IPS DF 19.7 (cell line): ENCODE measurements at regions not wholly inside any gene's neighbourhood (a gene's known extent, or its start where the extent isn't known, plus 50 kb on each side); places are given as distances from the start of the nearest gene placed in this dataset.

Source experiments
- DNase-seq: peaks from one replicate; pipeline ENCODE4 v3.0.0-alpha.2; 2013; ENCODE audit warnings: low read depth, low spot score

DNA sequence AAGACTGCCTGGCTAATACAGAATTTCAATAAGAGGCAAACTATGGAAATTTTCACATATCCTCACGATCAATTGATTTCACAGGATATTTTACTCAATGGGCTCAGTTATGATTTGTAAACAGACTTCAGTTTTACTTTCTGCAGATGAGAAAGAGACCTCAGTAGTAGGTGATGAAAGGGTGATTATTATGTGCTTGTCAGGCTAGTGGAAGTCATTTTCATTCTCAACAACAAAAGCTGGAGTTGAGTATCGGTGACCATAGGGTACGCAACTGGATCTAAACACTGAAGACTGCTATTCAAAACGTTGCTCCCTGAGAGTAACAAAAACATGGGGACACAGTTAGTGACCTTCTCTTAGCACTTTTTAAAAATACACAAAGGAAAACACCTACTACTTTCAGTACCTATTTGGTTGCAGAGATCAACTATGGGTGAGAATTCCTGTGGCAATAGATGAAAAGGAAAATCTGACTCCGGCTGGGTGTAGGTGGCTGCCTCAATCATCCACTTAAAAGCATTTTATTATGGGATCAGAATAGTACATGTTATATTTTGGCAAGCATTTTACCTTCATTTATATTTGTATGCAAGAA is 126.2 kb upstream of the VRK2 start:
- DNase-seq, result no peak

DNA sequence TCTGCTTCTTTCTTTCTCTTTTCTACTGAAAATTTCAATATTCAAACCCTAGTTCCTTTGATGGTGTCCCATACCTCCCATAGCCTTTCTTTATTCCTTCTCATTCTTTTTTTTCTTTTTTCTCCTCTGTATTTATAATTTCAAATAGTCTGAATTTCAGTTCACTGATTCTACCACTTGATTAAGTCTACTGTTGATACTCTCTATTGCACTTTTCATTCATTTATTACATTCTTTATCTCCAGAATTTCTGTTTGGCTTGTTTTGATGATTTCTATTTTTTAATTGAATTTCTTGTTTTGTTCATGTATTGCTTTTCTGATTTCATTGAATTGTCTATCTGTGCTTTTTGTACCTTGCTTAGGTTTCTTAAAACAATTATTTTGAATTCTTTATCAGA is 111.9 kb upstream of the VRK2 start:
- no peak for DNase-seq

DNA sequence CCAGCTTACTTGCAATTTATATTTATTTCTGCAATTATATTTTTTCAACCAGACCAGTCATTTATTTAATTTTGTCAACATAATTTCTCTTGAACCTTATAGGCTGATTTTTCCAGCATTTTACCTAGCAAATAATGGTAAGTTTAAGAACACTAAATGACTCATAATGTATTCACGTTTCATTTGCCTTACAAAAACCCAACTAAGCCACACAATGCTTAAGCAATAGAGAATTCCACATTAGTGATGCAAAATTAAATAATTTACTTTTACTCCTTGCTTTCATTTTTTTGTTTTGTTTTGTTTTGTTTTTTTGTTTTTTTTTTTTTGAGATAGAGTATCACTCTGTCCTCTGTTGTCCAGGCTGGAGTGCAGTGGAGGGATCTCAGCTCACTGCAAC is 110.4 kb upstream of the VRK2 start:
- DNase-seq, result no peak

DNA sequence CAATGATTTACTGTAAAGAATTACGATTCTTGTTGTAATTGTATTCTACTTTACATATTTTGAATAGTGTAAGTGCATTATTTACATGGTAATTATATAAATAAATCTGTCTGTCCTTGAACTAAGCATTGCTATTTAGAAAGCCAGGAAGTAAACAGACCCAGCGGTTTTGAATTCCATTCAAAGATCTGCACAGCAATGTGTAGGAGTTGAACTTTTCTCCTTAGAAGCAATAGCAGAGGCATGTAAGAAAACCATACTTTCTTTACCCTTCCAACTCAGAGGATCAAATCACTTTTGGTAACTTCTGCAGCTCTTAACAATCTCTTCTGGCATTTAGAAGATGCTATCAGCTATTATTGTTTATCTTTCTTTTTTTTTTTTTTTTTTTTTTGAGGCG is 109.2 kb upstream of the VRK2 start:
- no peak for DNase-seq

DNA sequence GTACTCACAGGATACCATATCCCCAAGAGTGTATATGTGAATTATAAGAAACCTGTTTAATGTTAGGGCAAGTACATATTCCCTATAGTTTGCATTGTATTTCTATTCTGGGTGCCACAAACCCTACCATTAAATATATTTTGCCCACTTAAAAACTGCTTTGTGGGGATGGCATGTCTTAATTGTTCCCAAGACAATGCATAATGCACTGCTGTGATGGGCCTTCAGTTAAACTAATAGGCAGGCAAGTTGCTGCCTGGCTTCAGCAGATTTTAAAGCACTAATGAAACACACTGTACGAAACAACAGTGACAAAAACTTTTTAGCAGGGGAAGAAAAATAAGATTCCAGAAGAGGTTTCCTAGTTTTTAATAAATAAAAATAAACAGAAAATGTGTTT is 104.8 kb upstream of the VRK2 start:
- DNase-seq, result no peak

DNA sequence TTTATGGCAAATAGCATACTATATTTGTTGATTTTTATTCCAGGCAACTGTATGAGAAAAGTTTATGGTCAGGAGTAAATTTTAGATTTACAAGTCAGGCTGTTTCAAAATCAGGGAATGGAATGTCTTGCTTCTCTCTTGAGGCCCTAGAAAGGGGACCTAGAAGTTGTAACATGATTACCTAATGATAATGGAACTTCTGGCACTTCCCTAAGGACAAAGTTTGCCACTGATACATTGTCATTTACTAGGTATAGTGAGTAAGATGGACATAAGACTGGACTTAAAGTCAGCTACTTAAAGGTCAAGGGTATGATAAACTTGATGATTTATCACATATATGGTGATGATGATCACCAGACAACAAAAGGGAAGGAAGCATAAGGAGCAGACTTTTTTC is 103.3 kb upstream of the VRK2 start:
- DNase-seq, result no peak

DNA sequence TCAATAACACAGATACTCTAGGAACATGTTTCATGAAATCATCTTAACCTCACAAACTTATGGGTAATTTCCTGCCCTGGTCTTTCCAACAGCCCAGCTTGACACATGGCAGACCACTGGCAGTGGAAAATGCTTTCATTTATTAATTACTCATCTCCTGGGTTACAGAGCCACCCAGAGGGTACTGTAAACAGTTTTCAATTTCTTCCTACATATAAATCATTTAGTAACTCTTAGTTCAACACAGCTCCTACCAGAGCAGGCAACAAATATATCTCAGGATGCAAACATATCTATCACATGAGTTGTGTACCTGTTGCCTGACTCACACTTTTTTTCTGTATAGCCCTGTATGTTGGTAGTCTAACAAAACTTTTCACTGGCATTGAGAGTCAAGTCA is 99.2 kb upstream of the VRK2 start:
- DNase-seq, result no peak

DNA sequence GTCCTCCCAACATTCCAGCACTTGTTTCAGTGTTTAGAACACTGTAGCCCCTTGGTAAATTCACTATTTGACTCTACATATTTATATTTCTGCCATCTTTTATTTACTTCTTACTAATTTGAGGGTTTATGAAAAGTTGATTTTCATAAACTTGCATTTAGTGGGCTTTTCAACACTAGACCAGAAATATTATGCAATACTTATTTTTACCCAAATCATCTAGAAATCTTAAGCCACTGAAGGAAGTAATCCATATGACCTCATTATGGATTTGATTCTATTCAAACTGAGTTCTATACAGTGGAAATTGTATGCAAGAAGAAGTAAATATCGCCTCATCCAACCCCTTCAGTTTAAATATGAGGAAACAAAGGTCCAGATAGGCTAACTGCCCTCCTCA is 92.6 kb upstream of the VRK2 start:
- DNase-seq, result no peak

DNA sequence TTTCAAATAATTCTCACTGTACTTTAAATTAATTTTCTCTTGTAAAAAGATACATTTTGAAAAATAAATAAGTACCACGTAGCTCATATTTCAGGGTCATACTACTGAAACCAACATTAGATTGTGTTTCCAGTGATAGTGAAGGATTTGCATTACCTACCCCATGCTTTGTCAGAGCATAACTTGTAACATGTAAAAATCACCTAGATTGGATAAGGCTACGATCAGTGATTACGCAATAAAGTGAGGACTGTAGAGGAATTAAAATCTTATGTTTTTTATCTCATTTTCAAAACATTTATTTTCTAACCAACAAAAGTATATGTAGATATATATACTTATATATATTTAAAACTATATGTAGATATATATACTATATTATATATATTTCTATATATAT is 89.4 kb upstream of the VRK2 start:
- DNase-seq, result no peak

DNA sequence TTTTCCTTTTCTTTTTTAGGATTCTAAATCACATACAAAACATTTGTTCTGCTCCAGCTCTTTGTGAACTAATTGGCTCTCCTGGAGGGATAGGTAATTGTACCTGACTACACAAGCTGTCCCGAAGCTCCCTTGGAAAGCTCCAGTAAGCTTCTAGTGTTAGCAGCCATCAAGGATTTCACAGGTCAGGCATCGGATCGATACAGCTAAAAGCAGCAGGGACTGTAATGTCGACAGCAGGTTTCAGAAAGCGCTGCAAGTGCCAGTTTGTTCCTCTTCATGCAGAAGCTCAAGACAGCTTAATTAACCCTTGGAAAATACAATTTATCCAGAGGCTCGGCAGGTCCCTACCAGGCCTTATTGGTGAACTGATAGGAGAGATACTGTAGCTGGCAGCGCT is 87.2 kb upstream of the VRK2 start:
- no peak for DNase-seq

DNA sequence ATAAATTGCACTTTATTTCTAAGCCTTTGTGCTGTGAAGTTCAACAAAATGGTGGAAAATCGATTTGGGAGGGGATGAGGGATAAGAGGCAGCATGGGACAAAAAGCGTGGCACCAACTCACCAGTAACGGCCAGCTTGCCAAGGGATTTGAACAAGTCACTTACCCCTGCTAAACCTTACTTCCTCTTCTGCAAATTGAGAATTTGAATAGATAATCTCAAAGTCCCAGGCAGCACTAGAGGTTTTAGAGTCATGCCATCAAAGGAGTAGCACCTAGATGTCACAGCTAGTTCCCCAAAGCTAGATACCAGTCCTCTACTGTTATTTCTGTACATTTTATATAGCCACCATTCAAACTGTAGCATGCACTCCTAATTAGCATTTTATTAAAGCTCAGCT is 83.7 kb upstream of the VRK2 start:
- no peak for DNase-seq

DNA sequence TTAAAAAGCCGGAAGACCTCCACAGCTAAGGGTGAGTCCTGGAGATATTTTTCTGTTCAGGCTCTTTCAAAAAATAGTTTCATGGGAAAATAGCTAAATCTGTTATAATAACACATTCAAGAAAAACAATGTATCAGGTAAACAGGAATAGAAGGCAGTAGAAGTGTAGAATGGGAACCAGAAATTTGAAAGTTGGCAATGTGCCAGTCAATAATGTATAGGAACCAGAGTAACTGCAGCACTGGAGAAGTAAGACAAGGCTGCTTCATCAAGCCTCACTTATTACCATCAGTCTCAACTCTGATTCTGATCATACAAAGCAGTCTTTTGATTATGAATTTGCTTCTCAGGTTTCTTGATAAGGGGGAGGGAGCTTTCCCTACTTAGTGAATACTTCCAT is 81.4 kb upstream of the VRK2 start:
- DNase-seq, result no peak

DNA sequence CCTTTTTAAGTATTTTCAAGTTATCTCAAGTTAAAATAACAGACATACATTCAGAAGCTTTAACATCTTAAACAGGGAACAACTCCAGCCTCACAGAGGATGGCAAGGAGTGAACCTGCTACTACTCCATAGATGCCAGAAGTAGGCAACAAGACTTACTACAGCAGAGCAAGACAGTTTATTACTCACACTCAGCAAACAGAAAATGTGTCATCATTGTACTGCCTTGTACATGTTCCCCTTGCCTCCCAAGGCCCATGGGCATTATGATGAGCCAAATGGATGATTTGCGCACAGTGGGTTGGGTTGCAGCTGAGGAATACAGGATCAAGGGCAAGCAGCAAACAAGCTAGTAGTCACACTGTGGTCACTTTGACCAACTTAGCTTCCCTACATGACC is 80.6 kb upstream of the VRK2 start:
- no peak for DNase-seq

DNA sequence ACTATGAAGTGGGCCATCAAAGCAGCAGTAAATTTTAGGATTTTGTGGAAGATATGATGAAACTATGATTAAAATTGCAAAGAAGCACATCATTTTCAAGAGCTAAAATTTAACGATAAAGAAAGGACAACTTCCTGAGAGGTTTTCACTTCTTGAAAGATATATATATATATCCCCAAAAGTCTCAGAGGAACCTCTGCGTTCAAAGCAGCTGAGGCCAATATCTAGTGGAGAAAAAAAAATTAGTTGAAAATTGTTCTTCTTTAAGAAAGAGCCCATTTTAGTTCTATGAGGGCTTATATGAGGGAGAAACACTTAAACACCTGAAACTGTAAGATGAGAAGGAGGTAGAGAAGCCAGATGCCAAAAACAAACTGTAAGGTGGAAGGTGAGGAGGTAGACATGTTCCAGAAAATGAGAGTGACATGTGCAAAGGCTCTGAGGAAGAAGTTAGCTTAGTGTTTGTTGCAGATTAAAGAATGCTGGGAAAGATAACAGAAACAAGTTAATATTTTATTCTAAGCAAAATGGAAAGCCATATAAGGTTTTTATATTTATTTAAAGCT is 72.9 kb upstream of the VRK2 start:
- no peak for DNase-seq

DNA sequence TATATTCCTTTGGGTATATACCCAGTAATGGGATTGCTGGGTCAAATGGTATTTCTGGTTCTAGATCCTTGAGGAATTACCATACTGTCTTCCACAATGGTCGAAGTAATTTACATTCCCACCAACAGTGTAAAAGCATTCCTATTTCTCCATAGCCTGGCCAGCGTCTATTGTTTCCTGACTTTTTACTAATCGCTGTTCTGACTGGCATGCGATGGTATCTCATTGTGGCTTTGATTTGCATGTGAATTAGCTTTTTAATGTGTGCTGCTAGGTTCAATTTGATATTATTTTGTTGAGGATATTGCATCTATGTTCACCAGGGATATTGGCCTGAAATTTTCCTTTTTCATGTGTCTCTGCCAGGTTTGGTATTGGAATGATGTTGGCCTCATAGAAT is 67.4 kb upstream of the VRK2 start:
- DNase-seq, result no peak

DNA sequence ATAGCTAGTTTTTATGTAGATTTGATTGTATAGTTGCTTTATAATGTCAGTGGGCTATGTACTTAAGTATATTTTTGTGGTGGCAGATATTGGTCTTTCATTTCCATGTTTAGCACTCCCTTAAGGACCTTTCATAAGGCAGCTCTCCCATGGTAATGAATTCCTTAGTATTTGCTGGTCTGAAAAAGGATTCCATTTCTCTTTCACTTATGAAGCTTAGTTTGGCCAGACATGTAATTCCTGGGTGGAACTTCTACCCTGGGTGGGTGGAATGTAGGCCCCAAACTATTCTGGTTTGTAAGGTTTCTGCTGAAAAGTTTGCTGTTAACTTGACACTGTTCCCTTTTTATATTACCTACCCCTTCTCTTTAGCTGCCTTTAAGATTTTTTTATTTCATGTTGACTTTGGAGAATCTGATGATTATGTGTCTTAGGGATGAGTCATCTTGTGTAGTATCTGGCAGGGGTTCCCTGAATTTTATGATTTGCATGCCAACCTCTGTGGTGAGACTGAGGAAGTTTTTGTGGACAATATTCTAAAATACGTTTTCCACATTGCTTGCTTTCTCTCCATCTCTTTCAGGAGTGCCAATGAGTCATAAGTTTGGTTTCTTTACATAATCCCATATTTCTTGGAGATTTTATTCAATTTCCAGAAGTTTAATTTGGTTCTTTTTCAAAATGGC is 65.4 kb upstream of the VRK2 start:
- no peak for DNase-seq

DNA sequence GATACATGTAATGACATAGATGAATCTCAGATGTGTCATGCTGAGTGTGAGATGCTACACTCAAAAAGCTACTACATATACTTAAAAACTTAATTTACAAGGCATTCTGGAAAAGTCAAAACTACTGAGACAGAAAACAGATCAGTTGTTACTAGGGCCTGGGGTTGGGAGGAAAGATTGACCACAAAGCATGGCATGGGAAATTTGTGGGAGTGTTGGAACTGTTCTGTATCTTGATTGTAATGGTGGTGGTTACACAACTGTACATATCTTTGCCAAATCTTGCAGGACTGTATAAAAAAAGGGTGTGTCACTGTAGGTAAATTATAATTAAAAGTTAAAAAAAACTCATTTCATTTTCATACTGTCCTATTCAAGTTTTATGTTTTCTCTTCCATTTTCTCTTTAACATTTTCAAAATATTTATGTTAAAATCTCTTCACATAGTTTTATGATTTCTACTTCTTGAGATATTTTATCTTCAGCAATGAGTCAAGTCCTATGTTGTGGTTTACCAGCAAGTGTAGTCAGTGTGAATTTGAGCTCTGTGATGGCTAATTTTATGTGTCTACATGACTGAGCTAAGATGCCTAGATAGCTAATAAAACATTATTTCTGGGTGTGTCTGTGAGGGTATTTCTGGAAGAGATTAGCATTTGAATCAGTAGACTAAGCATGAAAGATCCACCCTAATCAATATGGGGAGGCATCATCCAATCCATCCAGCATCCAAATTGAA is 58.6 kb upstream of the VRK2 start:
- no peak for DNase-seq

DNA sequence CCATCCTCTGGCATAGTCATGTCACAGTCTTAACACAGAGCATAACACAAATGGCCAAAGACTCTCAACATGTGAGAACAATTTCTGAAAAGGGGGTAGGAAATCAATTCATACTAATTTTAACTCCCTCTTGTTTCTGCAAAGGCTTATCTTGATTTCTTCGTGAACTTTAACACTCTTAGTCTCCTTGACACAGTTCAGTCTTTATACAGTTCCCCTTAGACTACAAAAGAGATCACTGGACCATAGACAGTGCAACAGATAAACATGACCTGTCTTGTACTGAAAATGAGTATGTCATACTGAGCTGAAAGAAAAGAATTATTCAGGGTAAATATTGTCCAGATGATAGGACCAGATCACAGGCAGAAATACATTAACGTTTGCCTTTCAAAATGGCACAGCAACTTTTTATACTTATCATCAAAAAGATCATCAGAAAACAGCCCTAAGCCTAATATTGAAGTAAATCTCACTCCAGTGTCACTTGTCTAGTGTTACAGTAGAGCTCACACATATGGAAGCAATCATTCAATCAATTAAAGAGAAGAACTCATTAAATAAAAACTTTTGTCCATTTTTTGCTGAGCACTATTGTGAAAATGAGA is 56.4 kb upstream of the VRK2 start:
- no peak for DNase-seq
